A549 (cell line): ENCODE measurements at regions not wholly inside any gene's neighbourhood (a gene's known extent, or its start where the extent isn't known, plus 50 kb on each side); places are given as distances from the start of the nearest gene placed in this dataset.

ENCODE experiments used
- ATAC-seq, 2 experiments: fragments of 200-7000 bp in 1 of 2; fragments of >200 bp in 1 of 2; cut with Nextera tagmentation in 1 of 2; cut with Tn5 transposase in 1 of 2; 3 replicates each; pipeline versions ENCODE4 v1.8.0 to v1.9.1; 2018 to 2020; ENCODE audit warnings: mild to moderate bottlenecking in 1 of 2, moderate library complexity in 1 of 2
- CTCF ChIA-PET: fragments of 300-600 bp; sonication (Branson Sonifier 250); formaldehyde crosslinking; extraction: SDS; loops from one replicate; lab custom pipeline; 2021; ENCODE audit warnings: antibody characterized with exemption, inconsistent platforms; lab: Yijun Ruan, JAX
- POLR2A ChIA-PET: fragments of 350-600 bp; formaldehyde crosslinking; extraction: SDS; loops from one replicate; lab custom pipeline; 2021; ENCODE audit warnings: antibody characterized with exemption, inconsistent platforms; lab: Yijun Ruan, JAX
- DNase-seq, 2 experiments: peaks; one replicate each; pipeline versions ENCODE4 v3.0.0 to v3.0.0-alpha.2; 2011 to 2016; ENCODE audit warnings: low read depth in 1 of 2, low spot score in 1 of 2
- FAIRE-seq: peaks from 2 replicates; lab custom pipeline; 2011; peaks lifted over from hg19 to GRCh38; lab: Jason Lieb, UNC
- H3K27ac ChIP-seq, 2 experiments: fragments of >200 bp; sonication (Bioruptor Twin); formaldehyde crosslinking; 3 replicates each; pipeline ENCODE4 v1.5.1; 2016 to 2017
- H3K4me1 ChIP-seq: fragments of >200 bp; sonication (Bioruptor Twin); formaldehyde crosslinking; 3 replicates; pipeline ENCODE4 v1.6.1; 2016
- H3K4me2 ChIP-seq: fragments of >200 bp; sonication (Bioruptor Twin); formaldehyde crosslinking; 3 replicates; pipeline ENCODE4 v1.6.1; 2016
- H3K4me3 ChIP-seq: fragments of >200 bp; sonication (Bioruptor Twin); formaldehyde crosslinking; 3 replicates; pipeline ENCODE4 v1.5.1; 2016
- H3K9me3 ChIP-seq: fragments of >200 bp; sonication (Bioruptor Twin); formaldehyde crosslinking; 3 replicates; pipeline ENCODE4 v1.6.1; 2016
- BCL3 ChIP-seq: fragments of >200 bp; sonication (Bioruptor Twin); formaldehyde crosslinking; IDR thresholded peaks from 3 replicates; pipeline ENCODE4 v1.6.1; 2016
- BHLHE40 ChIP-seq: IDR thresholded peaks from 2 replicates; pipeline ENCODE4 v1.6.1; 2012; ENCODE audit warnings: low read depth, low read length, inconsistent platforms
- CEBPB ChIP-seq, 2 experiments: fragments of >200 bp in 1 of 2; sonication (Bioruptor Twin) in 1 of 2; formaldehyde crosslinking in 1 of 2; IDR thresholded peaks; 2 replicates each; pipeline ENCODE4 v1.6.1; 2012 to 2016
- CHD4 ChIP-seq: fragments of 200-600 bp; sonication (generic); IDR thresholded peaks from 2 replicates; pipeline ENCODE4 v1.6.1; 2016; ENCODE audit warnings: antibody characterized with exemption, mild to moderate bottlenecking, borderline replicate concordance
- EHF ChIP-seq: fragments of 250-450 bp; sonication (Bioruptor Pico); IDR thresholded peaks from 2 replicates; pipeline ENCODE4 v1.5.0; 2020; ENCODE audit warnings: mild to moderate bottlenecking
- EP300 ChIP-seq, 2 experiments: fragments of >200 bp; sonication (Bioruptor Twin); formaldehyde crosslinking; IDR thresholded peaks; 2 replicates in 1 of 2; 3 replicates in 1 of 2; pipeline ENCODE4 v1.6.1; 2016 to 2017
- ESRRA ChIP-seq: fragments of 150-350 bp; IDR thresholded peaks from 2 replicates; pipeline ENCODE4 v1.6.1; 2014; ENCODE audit warnings: mild to moderate bottlenecking, low read length, borderline replicate concordance
- FOXS1 ChIP-seq: fragments of 250-450 bp; sonication (Bioruptor Pico); IDR thresholded peaks from 2 replicates; pipeline ENCODE4 v1.5.0; 2020; ENCODE audit warnings: mild to moderate bottlenecking, moderate library complexity
- GATA3 ChIP-seq: IDR thresholded peaks from 2 replicates; pipeline ENCODE4 v1.6.1; 2012; ENCODE audit warnings: borderline replicate concordance
- HES2 ChIP-seq: fragments of >200 bp; sonication (Bioruptor Twin); formaldehyde crosslinking; IDR thresholded peaks from 2 replicates; pipeline ENCODE4 v1.6.1; 2016
- HEYL ChIP-seq: fragments of 250-450 bp; sonication (Bioruptor Pico); IDR thresholded peaks from 2 replicates; pipeline ENCODE4 v1.8.0; 2021; ENCODE audit warnings: mild to moderate bottlenecking, moderate library complexity
- HOXB5 ChIP-seq: fragments of 250-450 bp; sonication (Bioruptor Pico); IDR thresholded peaks from 2 replicates; pipeline ENCODE4 v1.5.0; 2020; ENCODE audit warnings: mild to moderate bottlenecking, moderate library complexity
- JUN ChIP-seq, 2 experiments: fragments of >200 bp; sonication (Bioruptor Twin); formaldehyde crosslinking; IDR thresholded peaks; 2 replicates in 1 of 2; 3 replicates in 1 of 2; pipeline ENCODE4 v1.6.1; 2016 to 2017
- MAX ChIP-seq: IDR thresholded peaks from 2 replicates; pipeline ENCODE4 v1.6.1; 2012
- RFX5 ChIP-seq: fragments of 450-650 bp; IDR thresholded peaks from 2 replicates; pipeline ENCODE4 v1.7.1; 2014; ENCODE audit warnings: antibody characterized with exemption, mild to moderate bottlenecking, moderate library complexity
- SMC3 ChIP-seq: fragments of >200 bp; sonication (Bioruptor Twin); formaldehyde crosslinking; IDR thresholded peaks from 3 replicates; pipeline ENCODE4 v1.6.1; 2018; ENCODE audit warnings: inconsistent platforms
- SREBF2 ChIP-seq: fragments of 450-650 bp; IDR thresholded peaks from 2 replicates; pipeline ENCODE4 v1.6.1; 2014; ENCODE audit warnings: mild to moderate bottlenecking, moderate library complexity
- TP53 ChIP-seq: fragments of 250-450 bp; sonication (Bioruptor Pico); IDR thresholded peaks from 2 replicates; pipeline ENCODE4 v1.5.0; 2021; ENCODE audit warnings: mild to moderate bottlenecking, moderate library complexity
- USF2 ChIP-seq: fragments of 450-650 bp; IDR thresholded peaks from 2 replicates; pipeline ENCODE4 v1.6.1; 2014; ENCODE audit warnings: antibody characterized with exemption
- ZC3H11A ChIP-seq: fragments of 450-650 bp; IDR thresholded peaks from 2 replicates; pipeline ENCODE4 v1.6.1; 2014; ENCODE audit warnings: antibody characterized with exemption, mild to moderate bottlenecking
- ZFP36 ChIP-seq: fragments of 450-650 bp; IDR thresholded peaks from 2 replicates; pipeline ENCODE4 v1.6.1; 2014; ENCODE audit warnings: borderline replicate concordance; ENCODE audit not compliant: partially characterized antibody
- WGBS: methylation state at CpG from one replicate; pipeline ENCODE4 v1.1.6; 2017; ENCODE audit errors: missing lambda C conversion rate; 5-methylcytosine and 5-hydroxymethylcytosine counted together

GRCh38 chr16:6903671-6904070 lies 429.0 kb upstream of the RBFOX1 start:
- Histone ChIP-seq H3K27ac (no peak overlapping the region), H3K4me3 (no peak overlapping the region), H3K9me3 (no peaks in the 10 kb centered on the region), H3K4me2 (no peak overlapping the region), H3K4me1 (no peaks in the 10 kb centered on the region)
- POLR2A ChIA-PET = no interaction called here
- 7% methylated on average over 5 of the region's 5 CpGs for WGBS
- ATAC-seq = no peak
- no peak for DNase-seq
- TF ChIP-seq CHD4 (no peak), HES2 (no peak), USF2 (no peak), ZFP36 (no peak), BCL3 (no peak), RFX5 (no peak), GATA3 (no peak), ZC3H11A (no peak), ESRRA (no peak)
- TF ChIP-seq, all 56 proteins: peak for 0
- FAIRE-seq = no peak
- CTCF ChIA-PET = no interaction called here

GRCh38 chr16:6898896-6899295 lies 433.7 kb upstream of the RBFOX1 start:
- CTCF ChIA-PET = no interaction called here
- H3K4me2 ChIP-seq = no peak overlapping the region
- POLR2A ChIA-PET = no interaction called here
- FAIRE-seq (no peak), DNase-seq (no peak), ATAC-seq (no peak)
- no peak overlapping the region for H3K4me3 ChIP-seq
- no peak overlapping the region for H3K27ac ChIP-seq
- TF ChIP-seq CEBPB (IDR thresholded peaks at IDR 0.05) = no peak
- no peak for TF ChIP-seq SREBF2
- no peak for TF ChIP-seq GATA3
- TF ChIP-seq MAX = no peak
- TF ChIP-seq EHF = no peak
- no peak for TF ChIP-seq EP300 (IDR thresholded peaks at IDR 0.05)
- TF ChIP-seq SMC3 = no peak
- no peak for TF ChIP-seq JUN (IDR thresholded peaks at IDR 0.05)
- no peak for TF ChIP-seq HOXB5
- no peak for TF ChIP-seq BHLHE40
- no peak for TF ChIP-seq HEYL (CRISPR knock-in tag)
- TF ChIP-seq FOXS1 (CRISPR knock-in tag) = no peak
- H3K4me1 ChIP-seq = no peaks in the 10 kb centered on the region
- 45% methylated on average over 10 of the region's 10 CpGs for WGBS
- no peaks in the 10 kb centered on the region for H3K9me3 ChIP-seq

GRCh38 chr16:6897876-6898485 lies 434.7 kb upstream of the RBFOX1 start:
- Histone ChIP-seq H3K4me1 (no peaks in the 10 kb centered on the region), H3K4me3 (no peak overlapping the region), H3K9me3 (no peaks in the 10 kb centered on the region), H3K4me2 (no peak overlapping the region)
- POLR2A ChIA-PET = no interaction called here
- WGBS = 5% methylated on average over 8 of the region's 8 CpGs
- no peak for TF ChIP-seq TP53 (CRISPR knock-in tag)
- TF ChIP-seq, all 56 proteins: peak for 0
- FAIRE-seq (no peak), DNase-seq (no peak), ATAC-seq (no peak)
- no peak overlapping the region for H3K27ac ChIP-seq
- CTCF ChIA-PET = no interaction called here
